Liver (tissue), 8 donors: ENCODE measurements at regions not wholly inside any gene's neighbourhood (a gene's known extent, or its start where the extent isn't known, plus 50 kb on each side); places are given as distances from the start of the nearest gene placed in this dataset.

Source experiments
- DNase-seq: peaks from one replicate; pipeline ENCODE4 v3.0.0-alpha.2; 2017; ENCODE audit warnings: low spot score
- H3K27ac ChIP-seq, 2 donors: one replicate each; pipeline ENCODE4 v1.7.0; 2013; ENCODE audit warnings: inconsistent platforms in 2 of 2, low read length in 2 of 2, control low read depth in 1 of 2, low read depth in 1 of 2, mild to moderate bottlenecking in 1 of 2
- H3K27me3 ChIP-seq, 4 donors: one replicate each; pipeline versions ENCODE4 v1.6.1 to v1.7.0; 2013; ENCODE audit warnings: low read length in 3 of 4, inconsistent platforms in 1 of 4, mild to moderate bottlenecking in 1 of 4, moderate library complexity in 1 of 4; ENCODE audit not compliant: control insufficient read depth in 4 of 4, insufficient read depth in 4 of 4
- H3K36me3 ChIP-seq, 4 donors: one replicate each; pipeline versions ENCODE4 v1.6.1 to v1.7.0; 2013; ENCODE audit warnings: low read length in 3 of 4, mild to moderate bottlenecking in 3 of 4, low read depth in 1 of 4, moderate library complexity in 1 of 4; ENCODE audit not compliant: control insufficient read depth in 4 of 4, insufficient read depth in 3 of 4
- H3K4me1 ChIP-seq, 4 donors: one replicate each; pipeline versions ENCODE4 v1.6.1 to v1.7.0; 2013; ENCODE audit warnings: low read length in 3 of 4, mild to moderate bottlenecking in 3 of 4, moderate library complexity in 1 of 4; ENCODE audit not compliant: control insufficient read depth in 4 of 4, insufficient read depth in 4 of 4
- H3K4me3 ChIP-seq, 3 donors: one replicate each; pipeline versions ENCODE4 v1.6.1 to v1.7.0; 2013; ENCODE audit warnings: low read length in 3 of 3, control low read depth in 1 of 3, low read depth in 1 of 3, mild to moderate bottlenecking in 1 of 3
- H3K9ac ChIP-seq, 2 donors: one replicate each; pipeline ENCODE4 v1.7.0; 2013; ENCODE audit warnings: low read length in 2 of 2, mild to moderate bottlenecking in 2 of 2, moderate library complexity in 2 of 2, control low read depth in 1 of 2, low read depth in 1 of 2
- H3K9me3 ChIP-seq, 4 donors: one replicate each; pipeline versions ENCODE4 v1.6.1 to v1.7.0; 2013; ENCODE audit warnings: low read length in 3 of 4; ENCODE audit not compliant: control insufficient read depth in 4 of 4
- EGR1 ChIP-seq, 2 donors: IDR thresholded peaks; 2 replicates each; pipeline ENCODE4 v1.6.1; 2016 to 2018; ENCODE audit warnings: antibody characterized with exemption in 2 of 2, low read depth in 2 of 2
- FOXA1 ChIP-seq: IDR thresholded peaks from 2 replicates; pipeline ENCODE4 v1.6.1; 2016; ENCODE audit warnings: antibody characterized with exemption
- FOXA2 ChIP-seq: IDR thresholded peaks from 2 replicates; pipeline ENCODE4 v1.6.1; 2016; ENCODE audit warnings: antibody characterized with exemption
- GABPA ChIP-seq, 2 donors: IDR thresholded peaks in 1 of 2; conservative IDR thresholded peaks in 1 of 2; 2 replicates each; pipeline ENCODE4 v1.6.1; 2016; ENCODE audit warnings: antibody characterized with exemption in 2 of 2, mild to moderate bottlenecking in 1 of 2, moderate library complexity in 1 of 2
- HNF4A ChIP-seq, 2 donors: conservative IDR thresholded peaks; 2 replicates each; pipeline ENCODE4 v1.6.1; 2016; ENCODE audit warnings: antibody characterized with exemption in 2 of 2, mild to moderate bottlenecking in 2 of 2
- HNF4G ChIP-seq: IDR thresholded peaks from 2 replicates; pipeline ENCODE4 v1.6.1; 2016; ENCODE audit warnings: antibody characterized with exemption
- JUND ChIP-seq, 2 donors: IDR thresholded peaks; 2 replicates each; pipeline ENCODE4 v1.6.1; 2016; ENCODE audit warnings: antibody characterized with exemption in 2 of 2
- NR2F2 ChIP-seq: IDR thresholded peaks from 2 replicates; pipeline ENCODE4 v1.6.1; 2016; ENCODE audit warnings: antibody characterized with exemption
- RAD21 ChIP-seq, 2 donors: IDR thresholded peaks; 2 replicates each; pipeline ENCODE4 v1.6.1; 2016; ENCODE audit warnings: antibody characterized with exemption in 2 of 2, mild to moderate bottlenecking in 2 of 2
- RXRA ChIP-seq, 2 donors: IDR thresholded peaks; 2 replicates each; pipeline ENCODE4 v1.6.1; 2017 to 2018; ENCODE audit warnings: antibody characterized with exemption in 2 of 2, mild to moderate bottlenecking in 1 of 2
- SP1 ChIP-seq: IDR thresholded peaks from 2 replicates; pipeline ENCODE4 v1.6.1; 2018; ENCODE audit warnings: antibody characterized with exemption, mild to moderate bottlenecking
- TAF1 ChIP-seq: conservative IDR thresholded peaks from 2 replicates; pipeline ENCODE4 v1.6.1; 2016; ENCODE audit warnings: antibody characterized with exemption, mild to moderate bottlenecking
- YY1 ChIP-seq: IDR thresholded peaks from 2 replicates; pipeline ENCODE4 v1.6.1; 2016; ENCODE audit warnings: antibody characterized with exemption, mild to moderate bottlenecking
- WGBS: extraction: QIAGEN DNeasy Blood & Tissue Kit; methylation state at CpG from one replicate; pipeline ENCODE4 v1.1.7; 2013; 5-methylcytosine and 5-hydroxymethylcytosine counted together
- TF ChIP-seq, protein P1 (sequence below): fragments of 150-350 bp; IDR thresholded peaks from 2 replicates; pipeline ENCODE4 v1.5.1; 2017; ENCODE audit warnings: improper control_type of control experiment, low read depth, low read length; ENCODE audit not compliant: missing input control
- TF ChIP-seq, protein P2 (sequence below): IDR thresholded peaks from 2 replicates; pipeline ENCODE4 v1.6.1; 2016; ENCODE audit warnings: antibody characterized with exemption, mild to moderate bottlenecking
- TF ChIP-seq, protein P3 (sequence below): IDR thresholded peaks from 2 replicates; pipeline ENCODE4 v1.6.1; 2016; ENCODE audit warnings: antibody characterized with exemption
- TF ChIP-seq, protein P4 (sequence below): IDR thresholded peaks from 2 replicates; pipeline ENCODE4 v1.6.1; 2016; ENCODE audit warnings: antibody characterized with exemption
- TF ChIP-seq, protein P5 (sequence below): IDR thresholded peaks from 2 replicates; pipeline ENCODE4 v1.6.1; 2016; ENCODE audit warnings: antibody characterized with exemption
- donor health status: healthy.
- donor health status: healthy.
- donor health status: healthy.
- donor health status: healthy.
- donor health status: healthy.

DNA sequence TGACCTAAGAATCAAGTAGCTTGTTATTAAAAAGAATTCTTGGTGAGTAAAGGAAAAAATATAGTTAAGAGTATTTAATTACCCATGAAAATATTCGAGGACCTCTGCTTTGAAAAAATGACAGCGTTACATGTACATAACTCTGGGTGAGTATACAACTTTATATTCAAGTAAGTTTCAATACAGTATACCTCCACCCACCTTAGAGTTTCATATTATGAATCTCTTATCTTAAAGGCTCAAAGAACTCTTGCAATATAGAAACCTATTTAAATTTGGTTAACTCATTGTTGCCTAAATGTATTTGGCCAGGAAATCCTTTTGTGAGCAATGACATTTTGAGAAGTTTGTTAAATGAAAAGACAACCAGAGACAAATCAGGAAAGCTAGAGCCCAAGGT, 138.2 kb downstream of the QDPR start:
- Histone ChIP-seq H3K27ac (no peak overlapping the region), H3K27me3 (no peaks in the 10 kb centered on the region), H3K4me3 (no peak overlapping the region), H3K9me3 (no peaks in the 10 kb centered on the region), H3K4me1 (no peaks in the 10 kb centered on the region), H3K9ac (no peak overlapping the region), H3K36me3 (no peaks in the 10 kb centered on the region)
- no peak for DNase-seq
- TF ChIP-seq FOXA1: no peak
- no peak for TF ChIP-seq GABPA (IDR thresholded peaks at IDR 0.05 in 1 of 2, conservative IDR thresholded peaks at IDR 0.05 in 1 of 2)
- TF ChIP-seq NR2F2: no peak
- no peak for TF ChIP-seq HNF4G
- TF ChIP-seq, protein P1, sequence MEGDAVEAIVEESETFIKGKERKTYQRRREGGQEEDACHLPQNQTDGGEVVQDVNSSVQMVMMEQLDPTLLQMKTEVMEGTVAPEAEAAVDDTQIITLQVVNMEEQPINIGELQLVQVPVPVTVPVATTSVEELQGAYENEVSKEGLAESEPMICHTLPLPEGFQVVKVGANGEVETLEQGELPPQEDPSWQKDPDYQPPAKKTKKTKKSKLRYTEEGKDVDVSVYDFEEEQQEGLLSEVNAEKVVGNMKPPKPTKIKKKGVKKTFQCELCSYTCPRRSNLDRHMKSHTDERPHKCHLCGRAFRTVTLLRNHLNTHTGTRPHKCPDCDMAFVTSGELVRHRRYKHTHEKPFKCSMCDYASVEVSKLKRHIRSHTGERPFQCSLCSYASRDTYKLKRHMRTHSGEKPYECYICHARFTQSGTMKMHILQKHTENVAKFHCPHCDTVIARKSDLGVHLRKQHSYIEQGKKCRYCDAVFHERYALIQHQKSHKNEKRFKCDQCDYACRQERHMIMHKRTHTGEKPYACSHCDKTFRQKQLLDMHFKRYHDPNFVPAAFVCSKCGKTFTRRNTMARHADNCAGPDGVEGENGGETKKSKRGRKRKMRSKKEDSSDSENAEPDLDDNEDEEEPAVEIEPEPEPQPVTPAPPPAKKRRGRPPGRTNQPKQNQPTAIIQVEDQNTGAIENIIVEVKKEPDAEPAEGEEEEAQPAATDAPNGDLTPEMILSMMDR: no peak
- no peak for TF ChIP-seq YY1
- TF ChIP-seq, protein P2, sequence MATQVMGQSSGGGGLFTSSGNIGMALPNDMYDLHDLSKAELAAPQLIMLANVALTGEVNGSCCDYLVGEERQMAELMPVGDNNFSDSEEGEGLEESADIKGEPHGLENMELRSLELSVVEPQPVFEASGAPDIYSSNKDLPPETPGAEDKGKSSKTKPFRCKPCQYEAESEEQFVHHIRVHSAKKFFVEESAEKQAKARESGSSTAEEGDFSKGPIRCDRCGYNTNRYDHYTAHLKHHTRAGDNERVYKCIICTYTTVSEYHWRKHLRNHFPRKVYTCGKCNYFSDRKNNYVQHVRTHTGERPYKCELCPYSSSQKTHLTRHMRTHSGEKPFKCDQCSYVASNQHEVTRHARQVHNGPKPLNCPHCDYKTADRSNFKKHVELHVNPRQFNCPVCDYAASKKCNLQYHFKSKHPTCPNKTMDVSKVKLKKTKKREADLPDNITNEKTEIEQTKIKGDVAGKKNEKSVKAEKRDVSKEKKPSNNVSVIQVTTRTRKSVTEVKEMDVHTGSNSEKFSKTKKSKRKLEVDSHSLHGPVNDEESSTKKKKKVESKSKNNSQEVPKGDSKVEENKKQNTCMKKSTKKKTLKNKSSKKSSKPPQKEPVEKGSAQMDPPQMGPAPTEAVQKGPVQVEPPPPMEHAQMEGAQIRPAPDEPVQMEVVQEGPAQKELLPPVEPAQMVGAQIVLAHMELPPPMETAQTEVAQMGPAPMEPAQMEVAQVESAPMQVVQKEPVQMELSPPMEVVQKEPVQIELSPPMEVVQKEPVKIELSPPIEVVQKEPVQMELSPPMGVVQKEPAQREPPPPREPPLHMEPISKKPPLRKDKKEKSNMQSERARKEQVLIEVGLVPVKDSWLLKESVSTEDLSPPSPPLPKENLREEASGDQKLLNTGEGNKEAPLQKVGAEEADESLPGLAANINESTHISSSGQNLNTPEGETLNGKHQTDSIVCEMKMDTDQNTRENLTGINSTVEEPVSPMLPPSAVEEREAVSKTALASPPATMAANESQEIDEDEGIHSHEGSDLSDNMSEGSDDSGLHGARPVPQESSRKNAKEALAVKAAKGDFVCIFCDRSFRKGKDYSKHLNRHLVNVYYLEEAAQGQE: no peak
- TF ChIP-seq FOXA2: no peak
- TF ChIP-seq, protein P3, sequence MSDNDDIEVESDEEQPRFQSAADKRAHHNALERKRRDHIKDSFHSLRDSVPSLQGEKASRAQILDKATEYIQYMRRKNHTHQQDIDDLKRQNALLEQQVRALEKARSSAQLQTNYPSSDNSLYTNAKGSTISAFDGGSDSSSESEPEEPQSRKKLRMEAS: no peak
- TF ChIP-seq TAF1: no peak
- TF ChIP-seq RAD21 (IDR thresholded peaks at IDR 0.05): no peak
- TF ChIP-seq, protein P4, sequence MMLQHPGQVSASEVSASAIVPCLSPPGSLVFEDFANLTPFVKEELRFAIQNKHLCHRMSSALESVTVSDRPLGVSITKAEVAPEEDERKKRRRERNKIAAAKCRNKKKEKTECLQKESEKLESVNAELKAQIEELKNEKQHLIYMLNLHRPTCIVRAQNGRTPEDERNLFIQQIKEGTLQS: no peak
- TF ChIP-seq, protein P5, sequence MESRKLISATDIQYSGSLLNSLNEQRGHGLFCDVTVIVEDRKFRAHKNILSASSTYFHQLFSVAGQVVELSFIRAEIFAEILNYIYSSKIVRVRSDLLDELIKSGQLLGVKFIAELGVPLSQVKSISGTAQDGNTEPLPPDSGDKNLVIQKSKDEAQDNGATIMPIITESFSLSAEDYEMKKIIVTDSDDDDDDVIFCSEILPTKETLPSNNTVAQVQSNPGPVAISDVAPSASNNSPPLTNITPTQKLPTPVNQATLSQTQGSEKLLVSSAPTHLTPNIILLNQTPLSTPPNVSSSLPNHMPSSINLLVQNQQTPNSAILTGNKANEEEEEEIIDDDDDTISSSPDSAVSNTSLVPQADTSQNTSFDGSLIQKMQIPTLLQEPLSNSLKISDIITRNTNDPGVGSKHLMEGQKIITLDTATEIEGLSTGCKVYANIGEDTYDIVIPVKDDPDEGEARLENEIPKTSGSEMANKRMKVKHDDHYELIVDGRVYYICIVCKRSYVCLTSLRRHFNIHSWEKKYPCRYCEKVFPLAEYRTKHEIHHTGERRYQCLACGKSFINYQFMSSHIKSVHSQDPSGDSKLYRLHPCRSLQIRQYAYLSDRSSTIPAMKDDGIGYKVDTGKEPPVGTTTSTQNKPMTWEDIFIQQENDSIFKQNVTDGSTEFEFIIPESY: no peak
- no peak for TF ChIP-seq JUND (IDR thresholded peaks at IDR 0.05)
- TF ChIP-seq RXRA (IDR thresholded peaks at IDR 0.05): no peak
- TF ChIP-seq EGR1 (IDR thresholded peaks at IDR 0.05; ENCODE audit: low read depth in 2 of 2): no peak
- no peak for TF ChIP-seq HNF4A (conservative IDR thresholded peaks at IDR 0.05)
- TF ChIP-seq SP1: no peak
- WGBS: 75% methylated on average over 2 of the region's 2 CpGs

DNA sequence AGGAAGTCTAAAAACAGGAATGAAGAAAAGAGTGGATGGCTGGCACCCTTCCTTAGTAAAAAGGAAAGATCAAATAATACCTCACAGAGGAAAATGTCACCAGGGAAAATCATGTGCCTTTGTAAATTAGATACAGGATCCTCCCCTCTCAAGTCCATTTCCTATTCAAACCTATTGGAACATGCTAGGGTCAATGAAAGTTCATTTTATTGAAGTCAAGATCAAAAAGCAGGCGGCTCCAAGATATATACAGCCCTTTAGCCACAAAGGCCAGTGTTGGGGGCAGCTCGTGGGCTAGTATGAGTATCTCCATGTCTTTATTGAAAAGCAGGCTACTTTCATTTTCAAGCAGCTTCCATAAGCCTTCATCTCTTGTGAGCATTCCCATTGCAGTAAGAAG, 141.1 kb downstream of the QDPR start:
- WGBS: 67% methylated on average over 2 of the region's 2 CpGs
- no peak for DNase-seq
- no peaks in the 10 kb centered on the region for H3K36me3 ChIP-seq
- H3K4me3 ChIP-seq: no peak overlapping the region
- H3K9me3 ChIP-seq: no peaks in the 10 kb centered on the region
- H3K27ac ChIP-seq: no peak overlapping the region
- no peaks in the 10 kb centered on the region for H3K4me1 ChIP-seq
- peaks cover 0 to 3% (median 0%) of the 10 kb centered on the region in 4 donors for H3K27me3 ChIP-seq
- H3K9ac ChIP-seq: no peak overlapping the region
- TF ChIP-seq NR2F2 (no peak), HNF4G (no peak), FOXA2 (no peak), RXRA (IDR thresholded peaks at IDR 0.05) (no peak), HNF4A (conservative IDR thresholded peaks at IDR 0.05) (no peak), RAD21 (IDR thresholded peaks at IDR 0.05) (no peak), EGR1 (IDR thresholded peaks at IDR 0.05; ENCODE audit: low read depth in 2 of 2) (no peak), YY1 (no peak), FOXA1 (no peak), GABPA (IDR thresholded peaks at IDR 0.05 in 1 of 2, conservative IDR thresholded peaks at IDR 0.05 in 1 of 2) (no peak), JUND (IDR thresholded peaks at IDR 0.05) (no peak)
- TF ChIP-seq, protein P4: no peak
- TF ChIP-seq, protein P3: no peak
- TF ChIP-seq, protein P1: no peak
